Testis (tissue), 2 donors: ENCODE measurements at regions not wholly inside any gene's neighbourhood (a gene's known extent, or its start where the extent isn't known, plus 50 kb on each side); places are given as distances from the start of the nearest gene placed in this dataset.

ENCODE experiments used
- DNase-seq: peaks from one replicate; pipeline ENCODE4 v3.0.0-alpha.2; 2019
- H3K27ac ChIP-seq, 2 donors: fragments of 200-600 bp; sonication (generic); one replicate each; pipeline ENCODE4 v1.5.1; 2019
- H3K27me3 ChIP-seq: fragments of 200-600 bp; sonication (generic); one replicate; pipeline ENCODE4 v1.5.1; 2019
- H3K36me3 ChIP-seq: fragments of 200-600 bp; sonication (generic); one replicate; pipeline ENCODE4 v1.5.1; 2017; ENCODE audit warnings: low read depth; ENCODE audit errors: missing control alignments
- H3K4me1 ChIP-seq: fragments of 200-600 bp; sonication (generic); one replicate; pipeline ENCODE4 v1.5.1; 2019
- H3K4me3 ChIP-seq, 2 donors: fragments of 200-600 bp; sonication (generic); one replicate each; pipeline ENCODE4 v1.5.1; 2017 to 2019
- H3K9me3 ChIP-seq: fragments of 200-600 bp; sonication (generic); one replicate; pipeline ENCODE4 v1.5.1; 2017
- CTCF ChIP-seq, 3 experiments: fragments of 450-650 bp in 2 of 3; fragments of 200-600 bp in 1 of 3; sonication (generic) in 1 of 3; IDR thresholded peaks; one replicate each; pipeline ENCODE4 v1.5.1; 2016 to 2019; ENCODE audit warnings: antibody characterized with exemption in 3 of 3, mild to moderate bottlenecking in 2 of 3, moderate library complexity in 1 of 3
- POLR2A ChIP-seq: fragments of 450-650 bp; IDR thresholded peaks from one replicate; pipeline ENCODE4 v1.6.1; 2017; ENCODE audit warnings: antibody characterized with exemption, mild to moderate bottlenecking, moderate library complexity
- WGBS, 2 donors: methylation state at CpG; one replicate each; pipeline ENCODE4 v1.1.5; 2018; 5-methylcytosine and 5-hydroxymethylcytosine counted together
- intact Hi-C: fragments of 100-400 bp; cut with DNase I; formaldehyde crosslinking; loops from one replicate; pipeline ENCODE4 v1.15.1; 2023; ENCODE audit warnings: low total_unique reads

- no peaks in the 10 kb centered on the region for H3K9me3 ChIP-seq
- no peaks in the 10 kb centered on the region for H3K27me3 ChIP-seq
- intact Hi-C loops = no loop called here
- H3K36me3 ChIP-seq = no peaks in the 10 kb centered on the region
- WGBS, 2 donors = 60 to 93% methylated on average over 2 of the region's 2 CpGs
- no peak overlapping the region for H3K27ac ChIP-seq
- no peaks in the 10 kb centered on the region for H3K4me1 ChIP-seq
- no peak for TF ChIP-seq CTCF (IDR thresholded peaks at IDR 0.05)
- TF ChIP-seq POLR2A = no peak
- no peak for DNase-seq
- H3K4me3 ChIP-seq = no peak overlapping the region
These were observed 729.4 kb upstream of the MIR17HG start for GRCh38 chr13:90618133-90618532.

- 42 to 55% methylated on average over 1 of the region's 1 CpG for WGBS, 2 donors
These were observed 724.9 kb upstream of the MIR17HG start for GRCh38 chr13:90622541-90622940.

GRCh38 chr13:90623318-90624011 lies 724.0 kb upstream of the MIR17HG start:
- WGBS, 2 donors = 86 to 93% methylated on average over 3 of the region's 3 CpGs
- TF ChIP-seq POLR2A = no peak
- no peak for TF ChIP-seq CTCF (IDR thresholded peaks at IDR 0.05)
- H3K4me1 ChIP-seq = no peaks in the 10 kb centered on the region
- H3K27ac ChIP-seq = no peak overlapping the region
- H3K36me3 ChIP-seq = no peaks in the 10 kb centered on the region
- no peaks in the 10 kb centered on the region for H3K9me3 ChIP-seq
- no peak overlapping the region for H3K4me3 ChIP-seq
- no peak for DNase-seq
- H3K27me3 ChIP-seq = no peaks in the 10 kb centered on the region
- intact Hi-C loops = no loop called here

More at GRCh38 chr13:90622541-90622940, 724.9 kb upstream of the MIR17HG start:
- no peaks in the 10 kb centered on the region for H3K9me3 ChIP-seq
- no peak overlapping the region for H3K27ac ChIP-seq
- no peaks in the 10 kb centered on the region for H3K36me3 ChIP-seq
- intact Hi-C loops = no loop called here
- no peak for TF ChIP-seq CTCF (IDR thresholded peaks at IDR 0.05)
- no peak for TF ChIP-seq POLR2A
- H3K4me1 ChIP-seq = no peaks in the 10 kb centered on the region
- no peaks in the 10 kb centered on the region for H3K27me3 ChIP-seq
- DNase-seq = no peak
- H3K4me3 ChIP-seq = no peak overlapping the region

GRCh38 chr13:90627813-90628212 lies 719.7 kb upstream of the MIR17HG start:
- no peak overlapping the region for H3K27ac ChIP-seq
- intact Hi-C loops = no loop called here
- no peak for DNase-seq
- H3K4me1 ChIP-seq = no peaks in the 10 kb centered on the region
- 93 to 97% methylated on average over 1 of the region's 1 CpG for whole genome bisulfite sequencing, 2 donors
- no peaks in the 10 kb centered on the region for H3K9me3 ChIP-seq
- H3K4me3 ChIP-seq = no peak overlapping the region
- H3K36me3 ChIP-seq = no peaks in the 10 kb centered on the region
- no peaks in the 10 kb centered on the region for H3K27me3 ChIP-seq
- TF ChIP-seq CTCF (IDR thresholded peaks at IDR 0.05) (no peak), POLR2A (no peak)

GRCh38 chr13:90628471-90628870 lies 719.0 kb upstream of the MIR17HG start:
- Histone ChIP-seq H3K4me3 (no peak overlapping the region), H3K9me3 (no peaks in the 10 kb centered on the region), H3K27me3 (no peaks in the 10 kb centered on the region), H3K36me3 (no peaks in the 10 kb centered on the region), H3K27ac (no peak overlapping the region), H3K4me1 (no peaks in the 10 kb centered on the region)
- intact Hi-C loops = no loop called here
- WGBS, 2 donors = 90% methylated on average over 4 of the region's 4 CpGs
- TF ChIP-seq POLR2A = no peak
- DNase-seq = no peak
